Common myeloid progenitor, CD34-positive (primary cell): ENCODE measurements at regions not wholly inside any gene's neighbourhood (a gene's known extent, or its start where the extent isn't known, plus 50 kb on each side); places are given as distances from the start of the nearest gene placed in this dataset.

Experiments
- CTCF ChIA-PET: fragments of 350-600 bp; sonication (Branson Sonifier 250); formaldehyde crosslinking; loops from one replicate; lab custom pipeline; 2021; ENCODE audit warnings: antibody characterized with exemption; lab: Charles Lee
- POLR2A ChIA-PET: fragments of 350-600 bp; sonication (Branson Sonifier 250); formaldehyde crosslinking; loops from one replicate; lab custom pipeline; 2021; ENCODE audit warnings: antibody characterized with exemption; lab: Charles Lee
- DNase-seq, 3 donors: peaks; one replicate each; pipeline versions ENCODE4 v3.0.0 to v3.0.0-alpha.2; 2013
- H3K27ac ChIP-seq, 2 experiments: 1 replicate in 1 of 2; 2 replicates in 1 of 2; pipeline ENCODE4 v1.7.0; 2013; ENCODE audit warnings: inconsistent platforms in 2 of 2, low read length in 2 of 2, mild to moderate bottlenecking in 2 of 2, low read depth in 1 of 2, moderate library complexity in 1 of 2; ENCODE audit not compliant: severe bottlenecking in 2 of 2, insufficient read depth in 1 of 2, poor library complexity in 1 of 2
- H3K27me3 ChIP-seq, 5 experiments: replicated peaks in 2 of 5; 1 replicate in 3 of 5; 2 replicates in 2 of 5; pipeline versions ENCODE4 v1.6.1 to v1.7.0; 2013; ENCODE audit warnings: low read length in 4 of 5, mild to moderate bottlenecking in 2 of 5, moderate library complexity in 2 of 5, inconsistent platforms in 1 of 5; ENCODE audit not compliant: insufficient read depth in 5 of 5, control insufficient read depth in 4 of 5
- H3K36me3 ChIP-seq, 4 experiments: 1 replicate in 2 of 4; 2 replicates in 2 of 4; pipeline versions ENCODE4 v1.6.1 to v1.7.0; 2013; ENCODE audit warnings: low read length in 3 of 4, control low read depth in 1 of 4, mild to moderate bottlenecking in 1 of 4; ENCODE audit not compliant: control insufficient read depth in 4 of 4, insufficient read depth in 4 of 4
- H3K4me1 ChIP-seq, 4 experiments: 1 replicate in 3 of 4; 2 replicates in 1 of 4; pipeline versions ENCODE4 v1.6.1 to v1.7.1; 2013; ENCODE audit warnings: low read length in 3 of 4, mild to moderate bottlenecking in 3 of 4, control low read depth in 1 of 4, inconsistent platforms in 1 of 4, moderate library complexity in 1 of 4; ENCODE audit not compliant: control insufficient read depth in 4 of 4, insufficient read depth in 4 of 4; ENCODE audit errors: control extremely low read depth in 1 of 4
- H3K4me3 ChIP-seq, 7 experiments: 1 replicate in 4 of 7; 2 replicates in 3 of 7; pipeline versions ENCODE4 v1.5.1 to v1.7.0; 2013; ENCODE audit warnings: mild to moderate bottlenecking in 7 of 7, low read length in 6 of 7, moderate library complexity in 6 of 7, inconsistent platforms in 2 of 7, low read depth in 2 of 7, control low read depth in 1 of 7; ENCODE audit not compliant: insufficient read depth in 4 of 7, control insufficient read depth in 1 of 7; ENCODE audit errors: extremely low read depth in 1 of 7
- H3K9me3 ChIP-seq, 5 experiments: 1 replicate in 4 of 5; 2 replicates in 1 of 5; pipeline versions ENCODE4 v1.6.1 to v1.7.1; 2013; ENCODE audit warnings: low read length in 4 of 5, mild to moderate bottlenecking in 2 of 5, inconsistent platforms in 1 of 5, low read depth in 1 of 5, moderate library complexity in 1 of 5; ENCODE audit not compliant: control insufficient read depth in 4 of 5, insufficient read depth in 2 of 5; ENCODE audit errors: control extremely low read depth in 1 of 5
- WGBS: methylation state at CpG from one replicate; pipeline ENCODE4 v1.1.5; 2013; ENCODE audit not compliant: insufficient coverage; 5-methylcytosine and 5-hydroxymethylcytosine counted together

- peak overlapping the region in 6 of 7 experiments; percentile 47 to 73 (median 62) for H3K4me3 ChIP-seq
- peak; percentile 91 to 97 (median 95) for DNase-seq
- no peaks in the 10 kb centered on the region for H3K9me3 ChIP-seq
- peaks cover 0 to 44% (median 38%) of the 10 kb centered on the region in 4 experiments for H3K4me1 ChIP-seq
- POLR2A ChIA-PET: no interaction called here
- H3K36me3 ChIP-seq: no peaks in the 10 kb centered on the region
- H3K27me3 ChIP-seq: peaks cover 26 to 95% (median 61%) of the 10 kb centered on the region in 5 experiments
- H3K27ac ChIP-seq: no peak overlapping the region
- 0% methylated on average over 13 of the region's 36 CpGs for WGBS
- CTCF ChIA-PET: interaction anchor here (0.7 to 1.5 kb wide), 6 partner anchors 8 to 787 kb away, joined by 3 to 4 read pairs (median 3); no protein-coding TSS in a partner anchor
Observed at GRCh38 chr11:16605894-16606783, 132.3 kb upstream of the C11orf58 start.

- Histone ChIP-seq H3K36me3 (no peaks in the 10 kb centered on the region), H3K4me3 (peak overlapping the region; percentile 21 to 73 (median 62)), H3K27me3 (peaks cover 25 to 95% (median 56%) of the 10 kb centered on the region in 5 experiments), H3K4me1 (peaks cover 0 to 44% (median 38%) of the 10 kb centered on the region in 4 experiments), H3K9me3 (no peaks in the 10 kb centered on the region), H3K27ac (no peak overlapping the region)
- ChIA-PET CTCF (interaction anchor here (1.0 to 1.5 kb wide), 4 partner anchors 7 to 774 kb away, joined by 3 to 5 read pairs (median 3); no protein-coding TSS in a partner anchor), POLR2A (no interaction called here)
- WGBS: under 1% methylated on average over 20 of the region's 32 CpGs
- peak in 1 of 3 donors; percentile 20 for DNase-seq
Observed at GRCh38 chr11:16605389-16605893, 133.0 kb upstream of the C11orf58 start.

DNA sequence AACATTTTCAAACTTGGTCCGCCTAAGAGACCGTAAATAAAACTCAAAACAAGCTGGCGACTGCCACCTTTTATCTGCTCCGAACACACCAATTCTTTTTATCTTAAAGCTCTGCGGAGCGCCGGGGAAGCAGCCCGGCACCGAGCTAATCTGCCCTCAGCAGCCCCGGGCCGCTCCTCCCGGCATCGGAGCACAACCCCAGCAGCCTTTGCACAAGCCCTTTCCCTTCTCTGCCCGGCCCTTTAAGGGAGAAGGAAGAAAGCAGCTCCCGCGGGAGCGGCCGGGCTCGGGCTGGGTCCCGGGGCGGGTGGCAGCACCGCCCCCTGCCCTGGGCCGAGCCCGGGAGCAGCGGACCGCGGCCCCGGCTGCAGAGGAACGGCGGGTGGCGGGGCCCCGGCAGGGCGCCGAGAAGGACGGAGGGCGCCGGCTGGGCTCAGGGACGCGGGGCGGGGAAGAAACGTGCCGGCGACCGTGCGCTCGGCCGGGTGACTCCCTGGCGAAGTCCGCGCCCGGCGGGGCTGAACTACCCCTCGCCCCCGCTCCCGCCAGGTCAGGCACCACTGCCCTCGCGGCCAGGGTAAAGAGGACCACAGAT lies 133.6 kb upstream of the C11orf58 start:
- Histone ChIP-seq H3K36me3 (no peaks in the 10 kb centered on the region), H3K27me3 (peaks cover 22 to 95% (median 52%) of the 10 kb centered on the region in 5 experiments), H3K27ac (no peak overlapping the region), H3K9me3 (no peaks in the 10 kb centered on the region), H3K4me1 (peaks cover 0 to 44% (median 38%) of the 10 kb centered on the region in 4 experiments), H3K4me3 (peak overlapping the region; percentile 21 to 73 (median 62))
- WGBS: under 1% methylated on average over 56 of the region's 57 CpGs
- peak; percentile 69 to 87 (median 79) for DNase-seq
- POLR2A ChIA-PET: no interaction called here
- CTCF ChIA-PET: interaction anchor here (1.0 to 1.5 kb wide), 4 partner anchors 8 to 774 kb away, joined by 3 to 5 read pairs (median 3); no protein-coding TSS in a partner anchor

DNA sequence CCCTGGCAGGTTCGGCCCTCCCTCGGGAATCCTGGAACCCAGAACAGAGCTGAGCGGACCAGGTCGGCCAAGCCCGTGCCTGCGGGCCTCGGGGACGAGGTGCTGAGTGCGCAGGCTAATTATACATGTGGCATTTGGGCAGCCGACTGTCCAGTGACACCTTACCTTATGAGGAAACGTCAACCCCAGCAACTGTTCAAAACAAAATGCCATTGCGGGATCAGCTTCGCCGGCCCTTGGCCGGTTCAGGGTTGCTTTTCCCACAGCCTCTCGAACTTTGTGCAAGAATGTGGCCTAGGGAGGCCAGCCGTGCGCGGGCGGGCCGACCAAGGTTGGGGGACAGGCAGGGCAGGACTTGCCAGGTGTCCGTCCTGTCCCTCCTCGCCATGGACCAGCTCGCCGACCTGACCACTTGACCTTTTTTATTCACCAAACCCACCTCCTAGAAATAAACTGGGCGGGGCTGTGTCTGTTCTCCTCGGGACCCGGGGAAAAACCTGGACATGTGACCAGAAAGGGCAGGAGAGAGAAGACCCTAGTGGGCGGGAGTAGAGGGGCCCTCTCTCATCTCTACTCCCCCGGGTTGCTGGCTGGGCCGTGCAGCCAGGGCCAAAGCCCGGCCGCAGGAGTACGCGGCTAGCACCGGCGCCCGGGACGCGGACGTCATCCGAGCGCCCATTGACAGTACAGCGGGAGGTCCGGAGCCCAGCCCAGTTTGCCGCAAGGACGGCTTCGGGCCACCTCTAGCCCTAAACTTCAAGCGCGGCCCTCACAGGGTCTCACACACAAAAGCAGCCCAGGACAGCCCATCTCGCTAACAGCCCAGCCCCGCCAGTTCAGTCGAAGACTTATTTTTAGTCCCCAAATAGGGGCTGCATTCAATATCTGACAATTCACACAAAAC lies 134.3 kb upstream of the C11orf58 start:
- no peak overlapping the region for H3K27ac ChIP-seq
- WGBS: 16% methylated on average over 37 of the region's 53 CpGs
- H3K36me3 ChIP-seq: no peaks in the 10 kb centered on the region
- H3K9me3 ChIP-seq: no peaks in the 10 kb centered on the region
- H3K4me3 ChIP-seq: peak overlapping the region in 6 of 7 experiments; percentile 47 to 73 (median 62)
- no peak for DNase-seq
- peaks cover 0 to 44% (median 38%) of the 10 kb centered on the region in 4 experiments for H3K4me1 ChIP-seq
- POLR2A ChIA-PET: no interaction called here
- peaks cover 14 to 89% (median 45%) of the 10 kb centered on the region in 5 experiments for H3K27me3 ChIP-seq
- CTCF ChIA-PET: interaction anchor here (1.0 to 1.1 kb wide), 2 partner anchors 8 to 10 kb away, joined by 3 to 5 read pairs; no protein-coding TSS in a partner anchor

- DNase-seq: no peak
- Histone ChIP-seq H3K9me3 (no peaks in the 10 kb centered on the region), H3K27ac (no peak overlapping the region), H3K36me3 (no peaks in the 10 kb centered on the region), H3K27me3 (peaks cover 8 to 80% (median 41%) of the 10 kb centered on the region in 5 experiments), H3K4me3 (no peak overlapping the region), H3K4me1 (peaks cover 0 to 44% (median 38%) of the 10 kb centered on the region in 4 experiments)
- ChIA-PET POLR2A (no interaction called here), CTCF (no interaction called here)
- no CpG with 5 or more reads among the region's 2 CpGs for WGBS
Observed at GRCh38 chr11:16603245-16603644, 135.2 kb upstream of the C11orf58 start.

DNA sequence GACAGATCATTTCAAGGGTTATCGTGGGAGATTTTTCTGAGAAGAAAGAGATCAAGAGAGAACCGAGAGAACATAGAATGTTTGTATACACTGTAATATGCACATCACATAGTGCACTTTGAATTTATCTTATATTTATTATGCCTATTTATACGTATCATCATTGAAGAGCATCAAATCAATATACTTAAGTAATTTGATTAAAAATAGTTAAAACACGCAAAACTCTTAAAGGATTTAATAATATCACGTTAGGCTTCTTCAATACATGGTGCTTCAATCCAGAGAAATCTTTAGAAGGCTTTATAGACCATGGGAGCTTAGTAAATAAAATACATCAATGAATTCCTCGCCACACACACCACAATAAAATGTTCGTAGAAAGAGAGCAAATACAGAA lies 139.5 kb upstream of the C11orf58 start:
- peaks cover 5 to 37% (median 12%) of the 10 kb centered on the region in 5 experiments for H3K27me3 ChIP-seq
- H3K36me3 ChIP-seq: no peaks in the 10 kb centered on the region
- H3K4me3 ChIP-seq: no peak overlapping the region
- ChIA-PET CTCF (no interaction called here), POLR2A (no interaction called here)
- WGBS: 100% methylated on average over 1 of the region's 7 CpGs
- H3K9me3 ChIP-seq: no peaks in the 10 kb centered on the region
- H3K27ac ChIP-seq: no peak overlapping the region
- H3K4me1 ChIP-seq: peaks cover 0 to 4% (median 2%) of the 10 kb centered on the region in 4 experiments
- DNase-seq: no peak
